Hepatocyte (in vitro differentiated cells): ENCODE measurements at regions not wholly inside any gene's neighbourhood (a gene's known extent, or its start where the extent isn't known, plus 50 kb on each side); places are given as distances from the start of the nearest gene placed in this dataset.

Experiments used
- CTCF ChIP-seq: fragments of 200-600 bp; sonication (generic); IDR thresholded peaks from 2 replicates; pipeline ENCODE4 v1.5.1; 2016; ENCODE audit warnings: antibody characterized with exemption, mild to moderate bottlenecking; ENCODE audit not compliant: poor library complexity
- EZH2phosphoT487 ChIP-seq: fragments of 200-600 bp; sonication (generic); IDR thresholded peaks from one replicate; pipeline ENCODE4 v1.6.1; 2018; ENCODE audit warnings: antibody characterized with exemption, mild to moderate bottlenecking, low read depth, moderate library complexity; ENCODE audit not compliant: unreplicated experiment, severe bottlenecking

GRCh38 chr10:78953113-78953798 is 115.5 kb upstream of the ZMIZ1 start:
- TF ChIP-seq CTCF (no peak), EZH2phosphoT487 (no peak)
